GM20431 (cell line): ENCODE measurements at regions not wholly inside any gene's neighbourhood (a gene's known extent, or its start where the extent isn't known, plus 50 kb on each side); places are given as distances from the start of the nearest gene placed in this dataset.

Experiments used
- in situ Hi-C: fragments of 300-500 bp; cut with MseI, MboI; formaldehyde crosslinking; loops from one replicate; pipeline ENCODE4 v1.15.0; 2020; ENCODE audit warnings: low sequenced_read_pairs; ENCODE audit not compliant: unreplicated experiment

GRCh38 chr6:56706981-56707726 lies 64.5 kb upstream of the DST start:
- in situ Hi-C loops: no loop called here

GRCh38 chr6:56699066-56699654 lies 56.5 kb upstream of the DST start:
- in situ Hi-C loops: no loop called here

DNA sequence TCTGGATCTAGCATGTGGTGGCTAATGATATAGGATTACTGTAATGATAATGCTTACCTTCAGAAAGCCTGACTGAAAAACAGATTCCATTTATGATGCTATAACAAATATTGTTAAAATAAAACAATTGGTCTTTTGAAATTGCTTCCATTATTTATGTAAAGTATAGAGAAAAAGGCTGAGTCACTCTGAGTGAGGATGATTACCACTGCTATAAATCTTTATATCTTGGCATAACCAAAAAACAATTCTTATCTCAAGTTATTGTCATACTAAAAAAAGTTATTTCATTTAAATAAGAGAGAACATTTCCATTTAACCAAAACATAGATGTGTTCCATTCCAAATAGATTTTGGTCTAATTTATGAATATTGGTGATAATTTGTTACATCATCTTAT lies 53.0 kb upstream of the DST start:
- in situ Hi-C loops: no loop called here

DNA sequence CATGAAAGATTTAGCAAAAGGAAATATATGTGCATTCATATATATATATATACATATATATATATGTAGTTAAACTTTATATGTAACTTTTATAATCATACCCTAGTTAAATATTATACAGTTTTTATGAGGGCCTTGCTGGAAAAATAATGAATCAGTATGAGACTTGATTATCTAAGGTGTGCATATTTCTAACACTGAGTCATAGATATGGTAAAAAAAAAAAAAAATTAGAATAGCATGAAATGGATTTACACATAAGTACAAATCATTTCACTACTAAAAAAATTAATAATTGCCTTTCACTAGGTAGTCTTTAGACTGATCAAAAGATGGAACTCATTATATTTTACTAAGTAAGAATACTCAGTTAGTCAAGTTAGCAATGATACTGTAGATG lies 51.3 kb upstream of the DST start:
- in situ Hi-C loops: no loop called here

DNA sequence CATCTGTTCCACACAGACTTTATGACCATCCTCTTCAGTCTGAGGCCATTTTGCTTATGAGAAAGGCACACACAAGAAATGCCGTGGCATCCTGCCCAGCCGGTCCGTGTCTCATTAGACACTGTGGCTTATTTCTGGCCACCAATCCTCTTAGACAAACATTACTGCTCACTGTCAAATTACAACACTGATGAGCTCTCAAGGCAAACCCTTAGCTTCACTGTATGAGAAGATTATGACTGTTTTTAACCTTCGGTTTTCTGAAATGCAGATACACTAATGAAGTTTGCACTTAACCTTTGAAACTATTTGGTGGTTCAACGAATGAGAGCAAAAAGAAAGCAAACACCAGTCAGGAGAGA lies 50.5 kb upstream of the DST start:
- in situ Hi-C loops: no loop called here

- in situ Hi-C loops: no loop called here
Measured at GRCh38 chr6:56692523-56693245, 50.0 kb upstream of the DST start.
